Activated T-cell treated with anti-CD3 and anti-CD28 coated beads, Interleukin-2, amount 50 U/mL, for 24 hours (primary cell): ENCODE measurements at regions not wholly inside any gene's neighbourhood (a gene's known extent, or its start where the extent isn't known, plus 50 kb on each side); places are given as distances from the start of the nearest gene placed in this dataset.

Source experiments
- DNase-seq: peaks from one replicate; pipeline ENCODE4 v3.0.0-alpha.2; 2020
- H3K27ac Mint-ChIP-seq: 2 replicates; pipeline ENCODE4 v1.8.0; 2020; ENCODE audit warnings: mild to moderate bottlenecking, mixed read lengths
- H3K27me3 Mint-ChIP-seq: 2 replicates; pipeline ENCODE4 v1.8.0; 2020; ENCODE audit warnings: mixed read lengths
- H3K36me3 Mint-ChIP-seq: 2 replicates; pipeline ENCODE4 v1.8.0; 2020; ENCODE audit warnings: low read depth, mixed read lengths
- H3K4me1 Mint-ChIP-seq: 2 replicates; pipeline ENCODE4 v1.8.0; 2020; ENCODE audit warnings: low read depth, mixed read lengths
- H3K4me3 Mint-ChIP-seq: 2 replicates; pipeline ENCODE4 v1.8.0; 2020; ENCODE audit warnings: mild to moderate bottlenecking, moderate library complexity, mixed read lengths
- H3K9me3 Mint-ChIP-seq: 2 replicates; pipeline ENCODE4 v1.8.0; 2020; ENCODE audit warnings: mixed read lengths

- DNase-seq: no peak
- no peaks in the 10 kb centered on the region for H3K9me3 Mint-ChIP-seq
- no peaks in the 10 kb centered on the region for H3K4me1 Mint-ChIP-seq
- no peaks in the 10 kb centered on the region for H3K36me3 Mint-ChIP-seq
- no peaks in the 10 kb centered on the region for H3K27me3 Mint-ChIP-seq
- no peak overlapping the region for H3K27ac Mint-ChIP-seq
- H3K4me3 Mint-ChIP-seq: no peak overlapping the region
These were observed 1045.7 kb downstream of the C4orf33 start for GRCh38 chr4:130141651-130142050.

GRCh38 chr4:130143656-130144055, 1047.7 kb downstream of the C4orf33 start:
- peaks cover 3% of the 10 kb centered on the region for H3K9me3 Mint-ChIP-seq
- H3K27me3 Mint-ChIP-seq: no peaks in the 10 kb centered on the region
- H3K27ac Mint-ChIP-seq: no peak overlapping the region
- H3K4me3 Mint-ChIP-seq: no peak overlapping the region
- no peaks in the 10 kb centered on the region for H3K4me1 Mint-ChIP-seq
- no peaks in the 10 kb centered on the region for H3K36me3 Mint-ChIP-seq
- no peak for DNase-seq

GRCh38 chr4:130146773-130147172, 1050.8 kb downstream of the C4orf33 start:
- no peak for DNase-seq
- peaks cover 12% of the 10 kb centered on the region for H3K9me3 Mint-ChIP-seq
- H3K36me3 Mint-ChIP-seq: no peaks in the 10 kb centered on the region
- no peaks in the 10 kb centered on the region for H3K27me3 Mint-ChIP-seq
- no peaks in the 10 kb centered on the region for H3K4me1 Mint-ChIP-seq
- no peak overlapping the region for H3K4me3 Mint-ChIP-seq
- no peak overlapping the region for H3K27ac Mint-ChIP-seq

GRCh38 chr4:130147641-130148040, 1051.7 kb downstream of the C4orf33 start:
- Mint-ChIP-seq H3K9me3 (peaks cover 12% of the 10 kb centered on the region), H3K36me3 (no peaks in the 10 kb centered on the region), H3K27me3 (no peaks in the 10 kb centered on the region), H3K27ac (no peak overlapping the region), H3K4me1 (no peaks in the 10 kb centered on the region), H3K4me3 (no peak overlapping the region)
- no peak for DNase-seq

GRCh38 chr4:130154901-130155300, 1058.9 kb downstream of the C4orf33 start:
- Mint-ChIP-seq H3K4me1 (no peaks in the 10 kb centered on the region), H3K4me3 (no peak overlapping the region), H3K9me3 (peaks cover 20% of the 10 kb centered on the region), H3K27me3 (no peaks in the 10 kb centered on the region), H3K36me3 (no peaks in the 10 kb centered on the region), H3K27ac (no peak overlapping the region)
- DNase-seq: no peak

- no peaks in the 10 kb centered on the region for H3K4me1 Mint-ChIP-seq
- no peak for DNase-seq
- no peak overlapping the region for H3K27ac Mint-ChIP-seq
- H3K4me3 Mint-ChIP-seq: no peak overlapping the region
- peaks cover 8% of the 10 kb centered on the region for H3K9me3 Mint-ChIP-seq
- H3K27me3 Mint-ChIP-seq: no peaks in the 10 kb centered on the region
- H3K36me3 Mint-ChIP-seq: no peaks in the 10 kb centered on the region
These were observed 1067.7 kb downstream of the C4orf33 start for GRCh38 chr4:130163701-130164100.

- Mint-ChIP-seq H3K4me3 (no peak overlapping the region), H3K27me3 (no peaks in the 10 kb centered on the region), H3K4me1 (no peaks in the 10 kb centered on the region), H3K9me3 (peaks cover 10% of the 10 kb centered on the region), H3K27ac (no peak overlapping the region), H3K36me3 (no peaks in the 10 kb centered on the region)
- DNase-seq: no peak
These were observed 1069.4 kb downstream of the C4orf33 start for GRCh38 chr4:130165381-130165780.

GRCh38 chr4:130172156-130172555, 1076.2 kb downstream of the C4orf33 start:
- peaks cover 12% of the 10 kb centered on the region for H3K9me3 Mint-ChIP-seq
- H3K27me3 Mint-ChIP-seq: no peaks in the 10 kb centered on the region
- DNase-seq: no peak
- H3K27ac Mint-ChIP-seq: no peak overlapping the region
- no peaks in the 10 kb centered on the region for H3K36me3 Mint-ChIP-seq
- no peaks in the 10 kb centered on the region for H3K4me1 Mint-ChIP-seq
- no peak overlapping the region for H3K4me3 Mint-ChIP-seq

GRCh38 chr4:130178106-130178505, 1082.2 kb downstream of the C4orf33 start:
- H3K27ac Mint-ChIP-seq: no peak overlapping the region
- no peak for DNase-seq

GRCh38 chr4:130183096-130183495, 1087.1 kb downstream of the C4orf33 start:
- Mint-ChIP-seq H3K27ac (no peak overlapping the region), H3K4me3 (no peak overlapping the region), H3K9me3 (no peaks in the 10 kb centered on the region), H3K4me1 (no peaks in the 10 kb centered on the region), H3K36me3 (no peaks in the 10 kb centered on the region), H3K27me3 (no peaks in the 10 kb centered on the region)
- DNase-seq: no peak

More at GRCh38 chr4:130178106-130178505, 1082.2 kb downstream of the C4orf33 start:
- H3K9me3 Mint-ChIP-seq: no peaks in the 10 kb centered on the region
- no peak overlapping the region for H3K4me3 Mint-ChIP-seq
- no peaks in the 10 kb centered on the region for H3K36me3 Mint-ChIP-seq
- H3K4me1 Mint-ChIP-seq: no peaks in the 10 kb centered on the region
- no peaks in the 10 kb centered on the region for H3K27me3 Mint-ChIP-seq

- Mint-ChIP-seq H3K36me3 (no peaks in the 10 kb centered on the region), H3K27me3 (no peaks in the 10 kb centered on the region), H3K4me1 (no peaks in the 10 kb centered on the region), H3K9me3 (no peaks in the 10 kb centered on the region), H3K4me3 (no peak overlapping the region), H3K27ac (no peak overlapping the region)
- DNase-seq: no peak
These were observed 1087.8 kb downstream of the C4orf33 start for GRCh38 chr4:130183766-130184165.

- Mint-ChIP-seq H3K9me3 (no peaks in the 10 kb centered on the region), H3K4me3 (no peak overlapping the region), H3K4me1 (no peaks in the 10 kb centered on the region), H3K36me3 (no peaks in the 10 kb centered on the region), H3K27me3 (no peaks in the 10 kb centered on the region), H3K27ac (no peak overlapping the region)
- DNase-seq: no peak
These were observed 1089.2 kb downstream of the C4orf33 start for GRCh38 chr4:130185123-130185522.

- Mint-ChIP-seq H3K27me3 (no peaks in the 10 kb centered on the region), H3K4me3 (no peak overlapping the region), H3K4me1 (no peaks in the 10 kb centered on the region), H3K36me3 (no peaks in the 10 kb centered on the region), H3K9me3 (peaks cover 5% of the 10 kb centered on the region), H3K27ac (no peak overlapping the region)
- DNase-seq: no peak
These were observed 1091.0 kb downstream of the C4orf33 start for GRCh38 chr4:130186931-130187330.

GRCh38 chr4:130187587-130187986, 1091.6 kb downstream of the C4orf33 start:
- Mint-ChIP-seq H3K4me1 (no peaks in the 10 kb centered on the region), H3K36me3 (no peaks in the 10 kb centered on the region), H3K27ac (no peak overlapping the region), H3K27me3 (no peaks in the 10 kb centered on the region), H3K9me3 (peaks cover 5% of the 10 kb centered on the region), H3K4me3 (no peak overlapping the region)
- DNase-seq: no peak

GRCh38 chr4:130192787-130193186, 1096.8 kb downstream of the C4orf33 start:
- no peak for DNase-seq
- no peaks in the 10 kb centered on the region for H3K36me3 Mint-ChIP-seq
- no peaks in the 10 kb centered on the region for H3K4me1 Mint-ChIP-seq
- H3K9me3 Mint-ChIP-seq: peaks cover 11% of the 10 kb centered on the region
- H3K27me3 Mint-ChIP-seq: no peaks in the 10 kb centered on the region
- no peak overlapping the region for H3K4me3 Mint-ChIP-seq
- H3K27ac Mint-ChIP-seq: no peak overlapping the region

GRCh38 chr4:130197946-130198345, 1102.0 kb downstream of the C4orf33 start:
- H3K36me3 Mint-ChIP-seq: no peaks in the 10 kb centered on the region
- no peaks in the 10 kb centered on the region for H3K4me1 Mint-ChIP-seq
- H3K27ac Mint-ChIP-seq: no peak overlapping the region
- no peaks in the 10 kb centered on the region for H3K27me3 Mint-ChIP-seq
- H3K9me3 Mint-ChIP-seq: peaks cover 7% of the 10 kb centered on the region
- H3K4me3 Mint-ChIP-seq: no peak overlapping the region
- DNase-seq: no peak
